Gastroesophageal sphincter (tissue), 4 donors: ENCODE measurements at regions not wholly inside any gene's neighbourhood (a gene's known extent, or its start where the extent isn't known, plus 50 kb on each side); places are given as distances from the start of the nearest gene placed in this dataset.

Experiments used
- ATAC-seq: fragments of 150-250 bp; one replicate; pipeline ENCODE4 v1.9.1; 2016; ENCODE audit warnings: mild to moderate bottlenecking, moderate library complexity
- H3K27ac ChIP-seq, 4 donors: fragments of 200-600 bp; sonication (generic) in 3 of 4; 1 replicate in 3 of 4; 2 replicates in 1 of 4; pipeline ENCODE4 v1.5.1; 2016 to 2019
- H3K27me3 ChIP-seq: fragments of 200-600 bp; sonication (generic); one replicate; pipeline ENCODE4 v1.5.1; 2019
- H3K36me3 ChIP-seq, 2 donors: fragments of 200-600 bp; sonication (generic); one replicate each; pipeline ENCODE4 v1.5.1; 2019; ENCODE audit warnings: control low read depth in 1 of 2
- H3K4me1 ChIP-seq, 3 donors: fragments of 200-600 bp; sonication (generic); 1 replicate in 2 of 3; 2 replicates in 1 of 3; pipeline ENCODE4 v1.5.1; 2016 to 2019; ENCODE audit warnings: control low read depth in 2 of 3
- H3K4me3 ChIP-seq, 2 donors: fragments of 200-600 bp; sonication (generic); one replicate each; pipeline ENCODE4 v1.5.1; 2019; ENCODE audit warnings: mild to moderate bottlenecking in 1 of 2, moderate library complexity in 1 of 2
- H3K9me3 ChIP-seq, 3 donors: fragments of 200-600 bp; sonication (generic); one replicate each; pipeline ENCODE4 v1.5.1; 2017 to 2019; ENCODE audit warnings: control low read depth in 2 of 3
- EP300 ChIP-seq: sonication (generic); formaldehyde crosslinking; IDR thresholded peaks from one replicate; pipeline ENCODE4 v1.6.1; 2017; ENCODE audit warnings: antibody characterized with exemption, mild to moderate bottlenecking
- POLR2A ChIP-seq, 2 donors: fragments of 450-650 bp; IDR thresholded peaks; one replicate each; pipeline ENCODE4 v1.6.1; 2017; ENCODE audit warnings: antibody characterized with exemption in 2 of 2, mild to moderate bottlenecking in 2 of 2, moderate library complexity in 1 of 2
- POLR2AphosphoS5 ChIP-seq: sonication (generic); formaldehyde crosslinking; IDR thresholded peaks from one replicate; pipeline ENCODE4 v1.6.1; 2017; ENCODE audit warnings: antibody characterized with exemption
- WGBS, 2 donors: methylation state at CpG; one replicate each; pipeline ENCODE4 v1.1.5; 2018; ENCODE audit warnings: low coverage in 1 of 2; 5-methylcytosine and 5-hydroxymethylcytosine counted together
- TF ChIP-seq, protein P1 (sequence below), 4 experiments: fragments of 200-600 bp in 2 of 4; fragments of 450-650 bp in 2 of 4; sonication (generic) in 1 of 4; IDR thresholded peaks; one replicate each; pipeline ENCODE4 v1.5.1; 2017 to 2019; ENCODE audit warnings: antibody characterized with exemption in 4 of 4, mild to moderate bottlenecking in 2 of 4, moderate library complexity in 2 of 4

DNA sequence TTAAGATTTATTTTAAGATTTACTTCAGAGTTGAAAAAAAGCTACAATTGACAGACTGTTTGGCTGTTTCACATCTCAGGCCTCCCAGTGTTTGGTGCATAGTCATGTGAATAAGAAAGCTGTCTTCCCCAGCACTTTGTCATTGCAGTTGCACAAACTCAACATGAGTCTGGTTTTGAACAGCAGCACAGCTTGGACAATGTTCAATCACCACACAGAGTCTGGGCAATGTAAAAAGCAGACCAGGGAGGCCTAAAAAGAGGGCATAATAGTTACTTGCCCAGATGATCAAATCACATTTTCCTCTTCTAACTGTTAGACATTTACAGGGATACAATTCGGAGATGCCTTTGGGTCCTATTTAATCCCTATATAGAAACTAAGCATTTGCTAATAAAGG, 1055.0 kb downstream of the RPA4 start:
- ATAC-seq: no peak
- Histone ChIP-seq H3K36me3 (no peaks in the 10 kb centered on the region), H3K4me3 (no peak overlapping the region), H3K27me3 (no peaks in the 10 kb centered on the region), H3K9me3 (no peaks in the 10 kb centered on the region), H3K27ac (no peak overlapping the region), H3K4me1 (no peaks in the 10 kb centered on the region)
- TF ChIP-seq POLR2A (IDR thresholded peaks at IDR 0.05) (no peak), EP300 (no peak), POLR2AphosphoS5 (no peak)
- TF ChIP-seq, protein P1, sequence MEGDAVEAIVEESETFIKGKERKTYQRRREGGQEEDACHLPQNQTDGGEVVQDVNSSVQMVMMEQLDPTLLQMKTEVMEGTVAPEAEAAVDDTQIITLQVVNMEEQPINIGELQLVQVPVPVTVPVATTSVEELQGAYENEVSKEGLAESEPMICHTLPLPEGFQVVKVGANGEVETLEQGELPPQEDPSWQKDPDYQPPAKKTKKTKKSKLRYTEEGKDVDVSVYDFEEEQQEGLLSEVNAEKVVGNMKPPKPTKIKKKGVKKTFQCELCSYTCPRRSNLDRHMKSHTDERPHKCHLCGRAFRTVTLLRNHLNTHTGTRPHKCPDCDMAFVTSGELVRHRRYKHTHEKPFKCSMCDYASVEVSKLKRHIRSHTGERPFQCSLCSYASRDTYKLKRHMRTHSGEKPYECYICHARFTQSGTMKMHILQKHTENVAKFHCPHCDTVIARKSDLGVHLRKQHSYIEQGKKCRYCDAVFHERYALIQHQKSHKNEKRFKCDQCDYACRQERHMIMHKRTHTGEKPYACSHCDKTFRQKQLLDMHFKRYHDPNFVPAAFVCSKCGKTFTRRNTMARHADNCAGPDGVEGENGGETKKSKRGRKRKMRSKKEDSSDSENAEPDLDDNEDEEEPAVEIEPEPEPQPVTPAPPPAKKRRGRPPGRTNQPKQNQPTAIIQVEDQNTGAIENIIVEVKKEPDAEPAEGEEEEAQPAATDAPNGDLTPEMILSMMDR (IDR thresholded peaks at IDR 0.05): no peak
- WGBS, 2 donors: 40 to 50% methylated on average over 1 of the region's 1 CpG

DNA sequence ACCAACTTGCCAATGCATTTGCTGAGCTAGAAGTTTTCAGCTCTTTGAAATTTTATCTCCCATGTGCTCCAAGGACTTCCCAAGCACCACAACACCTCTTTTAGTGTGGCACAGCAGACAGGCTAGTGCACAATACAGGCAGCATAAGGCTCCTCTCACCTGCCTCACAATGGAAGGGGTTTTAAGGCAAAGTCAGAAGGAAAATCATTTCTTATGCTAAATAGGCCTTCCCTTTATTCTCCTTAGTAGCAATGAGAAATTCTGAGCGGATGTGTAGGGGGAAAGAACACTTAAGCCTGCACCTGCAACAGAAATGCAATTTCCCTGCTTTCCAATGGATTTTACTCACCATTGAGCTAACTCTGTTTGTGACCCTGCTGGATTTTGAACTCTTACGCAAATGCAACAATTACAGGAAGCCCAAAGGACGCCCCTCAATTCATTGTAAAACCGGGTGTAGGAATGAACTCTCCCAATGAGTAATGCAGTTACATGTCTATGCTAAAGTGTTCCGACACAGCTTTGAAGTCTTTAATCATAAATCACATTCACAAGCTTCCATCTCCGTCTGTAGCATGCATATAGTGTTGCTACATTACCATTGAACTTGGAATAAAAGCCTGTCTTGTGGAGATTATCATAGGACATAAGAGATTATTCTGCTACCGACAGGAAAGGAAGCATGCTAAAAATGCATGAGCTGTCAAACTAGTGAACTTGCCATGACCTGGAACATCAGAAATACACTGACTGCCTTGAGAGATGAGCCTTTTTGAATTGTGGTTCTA, 1084.9 kb downstream of the RPA4 start:
- no peak overlapping the region for H3K4me3 ChIP-seq
- TF ChIP-seq POLR2A (IDR thresholded peaks at IDR 0.05): no peak
- TF ChIP-seq, protein P1 (IDR thresholded peaks at IDR 0.05): no peak
- no peak for TF ChIP-seq POLR2AphosphoS5
- TF ChIP-seq EP300: no peak
- no peak for ATAC-seq
- no peaks in the 10 kb centered on the region for H3K4me1 ChIP-seq
- WGBS, 2 donors: 56 to 86% methylated on average over 4 to 7 of the region's 7 CpGs
- H3K9me3 ChIP-seq: no peaks in the 10 kb centered on the region
- no peaks in the 10 kb centered on the region for H3K27me3 ChIP-seq
- H3K27ac ChIP-seq: no peak overlapping the region
- no peaks in the 10 kb centered on the region for H3K36me3 ChIP-seq

DNA sequence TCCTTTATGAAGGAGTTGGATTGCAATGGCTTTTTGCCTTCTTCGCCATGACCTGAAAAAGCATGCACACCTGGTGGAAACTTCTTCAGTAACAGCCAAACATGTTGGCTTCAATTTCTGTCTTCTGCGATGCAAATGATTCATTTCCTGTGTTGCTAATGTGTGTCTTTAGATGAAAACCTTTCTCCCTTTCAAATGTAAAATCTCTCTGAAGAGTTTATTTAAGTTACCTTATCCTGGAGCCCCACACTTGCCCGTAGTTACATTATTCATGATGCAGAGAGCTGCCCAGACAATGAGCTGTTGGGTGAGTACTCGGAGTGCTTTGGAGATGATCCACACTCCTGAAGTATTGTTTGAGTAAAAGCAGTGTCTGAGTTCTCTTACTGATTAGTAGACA, 1100.9 kb downstream of the RPA4 start:
- no peak overlapping the region for H3K4me3 ChIP-seq
- H3K27ac ChIP-seq: no peak overlapping the region
- 11 to 13% methylated on average over 2 to 3 of the region's 4 CpGs for WGBS, 2 donors
- no peaks in the 10 kb centered on the region for H3K36me3 ChIP-seq
- no peaks in the 10 kb centered on the region for H3K9me3 ChIP-seq
- no peaks in the 10 kb centered on the region for H3K4me1 ChIP-seq
- no peak for TF ChIP-seq EP300
- no peak for TF ChIP-seq POLR2A (IDR thresholded peaks at IDR 0.05)
- TF ChIP-seq, protein P1 (IDR thresholded peaks at IDR 0.05): no peak
- ATAC-seq: no peak
- no peaks in the 10 kb centered on the region for H3K27me3 ChIP-seq

DNA sequence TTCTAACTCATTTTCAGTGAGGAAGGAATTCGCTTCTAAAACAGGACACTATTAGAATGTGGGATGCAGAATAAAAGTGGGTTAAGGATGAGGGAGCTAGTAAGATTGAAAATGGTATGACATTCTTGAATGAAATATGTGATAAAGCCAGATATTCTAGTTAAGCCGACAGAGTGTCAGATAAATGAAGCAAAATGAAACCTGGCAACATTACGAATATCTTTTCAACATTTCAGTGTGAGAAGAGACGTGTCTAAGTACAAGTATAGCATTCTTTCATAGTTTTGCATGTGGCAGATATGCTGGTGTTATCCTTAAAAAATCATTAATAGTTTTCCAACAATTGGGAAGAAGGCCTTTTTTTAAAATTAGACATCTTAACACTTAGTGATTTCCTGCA, 1101.4 kb downstream of the RPA4 start:
- Histone ChIP-seq H3K4me1 (no peaks in the 10 kb centered on the region), H3K27ac (no peak overlapping the region), H3K36me3 (no peaks in the 10 kb centered on the region), H3K4me3 (no peak overlapping the region), H3K27me3 (no peaks in the 10 kb centered on the region), H3K9me3 (no peaks in the 10 kb centered on the region)
- ATAC-seq: no peak
- TF ChIP-seq POLR2AphosphoS5 (no peak), POLR2A (IDR thresholded peaks at IDR 0.05) (no peak), EP300 (no peak)
- TF ChIP-seq, protein P1 (IDR thresholded peaks at IDR 0.05): no peak
- 33 to 35% methylated on average over 3 to 4 of the region's 4 CpGs for WGBS, 2 donors

DNA sequence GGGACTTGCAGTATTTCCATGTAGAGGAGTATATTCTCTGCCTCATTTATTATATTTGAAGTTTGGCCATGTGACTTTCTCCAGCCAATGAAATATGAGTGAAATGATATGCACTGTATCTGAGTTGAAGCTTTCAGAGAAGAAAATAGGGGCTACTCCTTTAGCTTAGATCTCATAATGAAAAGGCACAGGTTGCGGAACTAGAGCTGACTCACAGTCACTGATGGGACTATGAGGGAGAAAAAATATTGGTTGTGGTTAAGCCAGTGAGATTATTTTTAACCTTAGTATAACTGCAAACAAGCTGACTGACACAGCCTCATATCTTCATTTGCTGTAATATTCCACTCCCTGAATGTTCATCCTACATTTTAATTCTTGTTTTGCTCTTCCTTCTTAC, 1104.3 kb downstream of the RPA4 start:
- ATAC-seq: no peak
- Histone ChIP-seq H3K36me3 (no peaks in the 10 kb centered on the region), H3K4me3 (no peak overlapping the region), H3K9me3 (peaks cover 0 to 4% (median 0%) of the 10 kb centered on the region in 3 donors), H3K27ac (no peak overlapping the region), H3K4me1 (no peaks in the 10 kb centered on the region), H3K27me3 (no peaks in the 10 kb centered on the region)
- TF ChIP-seq POLR2AphosphoS5: no peak
- no peak for TF ChIP-seq EP300
- WGBS, 2 donors: 80 to 100% methylated on average over 1 of the region's 1 CpG
